ENCODE measurements at regions not wholly inside any gene's neighbourhood (a gene's known extent, or its start where the extent isn't known, plus 50 kb on each side); places are given as distances from the start of the nearest gene placed in this dataset.
"Not testable (repeated sequence)": the region's sequence is repeated elsewhere in the genome, so short reads cannot be mapped to it uniquely, and the experiment has no call there.

- Mint-ChIP-seq H3K36me3 (no peaks in the 10 kb centered on the region), H3K27ac (no peak overlapping the region), H3K27me3 (no peaks in the 10 kb centered on the region), H3K4me3 (no peak overlapping the region), H3K4me1 (no peaks in the 10 kb centered on the region), H3K9me3 (no peaks in the 10 kb centered on the region)
- ATAC-seq (replicated peaks in 1 of 4) (no peak), DNase-seq (no peak)
- Histone ChIP-seq H3K9me3 (no peaks in the 10 kb centered on the region), H3K36me3 (ENCODE audit: control insufficient read depth in 2 of 2, extremely low read depth in 1 of 2, insufficient read depth in 1 of 2, low read length in 1 of 2) (no peaks in the 10 kb centered on the region), H3K27ac (ENCODE audit: low read length) (no peak overlapping the region), H3K4me3 (ENCODE audit: control insufficient read depth in 1 of 2, extremely low read depth in 1 of 2, low read length in 1 of 2) (no peak overlapping the region), H3K27me3 (replicated peaks in 1 of 2; ENCODE audit: control insufficient read depth in 2 of 2, extremely low read depth in 1 of 2, insufficient read depth in 2 of 2, low read length in 1 of 2) (no peaks in the 10 kb centered on the region), H3K4me1 (ENCODE audit: control insufficient read depth in 1 of 2, extremely low read depth in 1 of 2, insufficient read depth in 2 of 2, low read length in 2 of 2) (no peaks in the 10 kb centered on the region)
- ChIA-PET POLR2A (no interaction called here), CTCF (no interaction called here)
Observed at GRCh38 chr1:98575955-98576354, 85.6 kb upstream of the SNX7 start.

GRCh38 chr1:98565951-98566350 lies 95.6 kb upstream of the SNX7 start:
- no peaks in the 10 kb centered on the region for H3K4me1 Mint-ChIP-seq
- POLR2A ChIA-PET = no interaction called here
- no peak overlapping the region for H3K4me3 Mint-ChIP-seq
- H3K36me3 ChIP-seq (ENCODE audit: control insufficient read depth in 2 of 2, extremely low read depth in 1 of 2, insufficient read depth in 1 of 2, low read length in 1 of 2) = no peaks in the 10 kb centered on the region
- H3K27ac ChIP-seq (ENCODE audit: low read length) = no peak overlapping the region
- WGBS (ENCODE audit: insufficient coverage) = no CpG with 5 or more reads among the region's 3 CpGs
- peaks cover 0 to 3% of the 10 kb centered on the region in 2 experiments for H3K27me3 ChIP-seq (replicated peaks in 1 of 2; ENCODE audit: control insufficient read depth in 2 of 2, extremely low read depth in 1 of 2, insufficient read depth in 2 of 2, low read length in 1 of 2)
- no peaks in the 10 kb centered on the region for H3K4me1 ChIP-seq (ENCODE audit: control insufficient read depth in 1 of 2, extremely low read depth in 1 of 2, insufficient read depth in 2 of 2, low read length in 2 of 2)
- ATAC-seq (replicated peaks in 1 of 4) (no peak), DNase-seq (no peak)
- no peak overlapping the region for H3K27ac Mint-ChIP-seq
- H3K9me3 Mint-ChIP-seq = peaks cover 2 to 11% (median 10%) of the 10 kb centered on the region in 3 donors
- CTCF ChIA-PET = no interaction called here
- no peaks in the 10 kb centered on the region for H3K36me3 Mint-ChIP-seq
- no peaks in the 10 kb centered on the region for H3K9me3 ChIP-seq
- H3K27me3 Mint-ChIP-seq = no peaks in the 10 kb centered on the region
- no peak overlapping the region for H3K4me3 ChIP-seq (ENCODE audit: control insufficient read depth in 1 of 2, extremely low read depth in 1 of 2, low read length in 1 of 2)

- H3K27me3 ChIP-seq (replicated peaks in 1 of 2; ENCODE audit: control insufficient read depth in 2 of 2, extremely low read depth in 1 of 2, insufficient read depth in 2 of 2, low read length in 1 of 2) = peaks cover 0 to 3% of the 10 kb centered on the region in 2 experiments
- Mint-ChIP-seq H3K27ac (no peak overlapping the region), H3K4me3 (no peak overlapping the region), H3K9me3 (peaks cover 6 to 11% (median 10%) of the 10 kb centered on the region in 3 donors), H3K36me3 (no peaks in the 10 kb centered on the region), H3K4me1 (no peaks in the 10 kb centered on the region), H3K27me3 (no peaks in the 10 kb centered on the region)
- no peak overlapping the region for H3K27ac ChIP-seq (ENCODE audit: low read length)
- ChIA-PET CTCF (no interaction called here), POLR2A (no interaction called here)
- no peaks in the 10 kb centered on the region for H3K9me3 ChIP-seq
- no CpG with 5 or more reads among the region's 2 CpGs for WGBS (ENCODE audit: insufficient coverage)
- DNase-seq (no peak), ATAC-seq (replicated peaks in 1 of 4) (no peak)
- no peak overlapping the region for H3K4me3 ChIP-seq (ENCODE audit: control insufficient read depth in 1 of 2, extremely low read depth in 1 of 2, low read length in 1 of 2)
- no peaks in the 10 kb centered on the region for H3K4me1 ChIP-seq (ENCODE audit: control insufficient read depth in 1 of 2, extremely low read depth in 1 of 2, insufficient read depth in 2 of 2, low read length in 2 of 2)
- no peaks in the 10 kb centered on the region for H3K36me3 ChIP-seq (ENCODE audit: control insufficient read depth in 2 of 2, extremely low read depth in 1 of 2, insufficient read depth in 1 of 2, low read length in 1 of 2)
Observed at GRCh38 chr1:98559291-98559690, 102.2 kb upstream of the SNX7 start.

GRCh38 chr1:98557895-98558294 lies 103.6 kb upstream of the SNX7 start:
- ChIA-PET POLR2A (no interaction called here), CTCF (no interaction called here)
- Mint-ChIP-seq H3K9me3 (peaks cover 6 to 7% (median 6%) of the 10 kb centered on the region in 3 donors), H3K4me3 (no peak overlapping the region), H3K4me1 (no peaks in the 10 kb centered on the region), H3K36me3 (no peaks in the 10 kb centered on the region), H3K27ac (no peak overlapping the region), H3K27me3 (peaks cover 0 to 3% of the 10 kb centered on the region in 2 donors)
- no peaks in the 10 kb centered on the region for H3K36me3 ChIP-seq (ENCODE audit: control insufficient read depth in 2 of 2, extremely low read depth in 1 of 2, insufficient read depth in 1 of 2, low read length in 1 of 2)
- ATAC-seq (replicated peaks in 1 of 4) (no peak), DNase-seq (no peak)
- H3K27ac ChIP-seq (ENCODE audit: low read length) = no peak overlapping the region
- no peak overlapping the region for H3K4me3 ChIP-seq (ENCODE audit: control insufficient read depth in 1 of 2, extremely low read depth in 1 of 2, low read length in 1 of 2)
- peaks cover 0 to 3% of the 10 kb centered on the region in 2 experiments for H3K27me3 ChIP-seq (replicated peaks in 1 of 2; ENCODE audit: control insufficient read depth in 2 of 2, extremely low read depth in 1 of 2, insufficient read depth in 2 of 2, low read length in 1 of 2)
- H3K4me1 ChIP-seq (ENCODE audit: control insufficient read depth in 1 of 2, extremely low read depth in 1 of 2, insufficient read depth in 2 of 2, low read length in 2 of 2) = no peaks in the 10 kb centered on the region
- WGBS (ENCODE audit: insufficient coverage) = 67% methylated on average over 1 of the region's 2 CpGs
- H3K9me3 ChIP-seq = no peaks in the 10 kb centered on the region

- Mint-ChIP-seq H3K9me3 (peaks cover 0 to 3% (median under 1%) of the 10 kb centered on the region in 3 donors), H3K27ac (no peak overlapping the region), H3K36me3 (no peaks in the 10 kb centered on the region), H3K27me3 (peaks cover 0 to 3% of the 10 kb centered on the region in 2 donors), H3K4me3 (no peak overlapping the region), H3K4me1 (no peaks in the 10 kb centered on the region)
- Histone ChIP-seq H3K4me1 (ENCODE audit: control insufficient read depth in 1 of 2, extremely low read depth in 1 of 2, insufficient read depth in 2 of 2, low read length in 2 of 2) (no peaks in the 10 kb centered on the region), H3K27me3 (replicated peaks in 1 of 2; ENCODE audit: control insufficient read depth in 2 of 2, extremely low read depth in 1 of 2, insufficient read depth in 2 of 2, low read length in 1 of 2) (peaks cover 0 to 3% of the 10 kb centered on the region in 2 experiments), H3K9me3 (no peaks in the 10 kb centered on the region), H3K36me3 (ENCODE audit: control insufficient read depth in 2 of 2, extremely low read depth in 1 of 2, insufficient read depth in 1 of 2, low read length in 1 of 2) (no peaks in the 10 kb centered on the region), H3K27ac (ENCODE audit: low read length) (no peak overlapping the region), H3K4me3 (ENCODE audit: control insufficient read depth in 1 of 2, extremely low read depth in 1 of 2, low read length in 1 of 2) (no peak overlapping the region)
- DNase-seq (no peak), ATAC-seq (replicated peaks in 1 of 4) (no peak)
- ChIA-PET POLR2A (no interaction called here), CTCF (no interaction called here)
- WGBS (ENCODE audit: insufficient coverage) = no CpG with 5 or more reads among the region's 2 CpGs
Observed at GRCh38 chr1:98556521-98557158, 104.9 kb upstream of the SNX7 start.

- POLR2A ChIA-PET = no interaction called here
- no peaks in the 10 kb centered on the region for H3K4me1 Mint-ChIP-seq
Observed at GRCh38 chr1:98555814-98556213, 105.7 kb upstream of the SNX7 start.

GRCh38 chr1:98552576-98553074 lies 108.9 kb upstream of the SNX7 start:
- WGBS (ENCODE audit: insufficient coverage) = 50% methylated on average over 4 of the region's 5 CpGs
- H3K9me3 ChIP-seq; H3K4me3 ChIP-seq (ENCODE audit: control insufficient read depth in 1 of 2, extremely low read depth in 1 of 2, low read length in 1 of 2); H3K4me1 ChIP-seq (ENCODE audit: control insufficient read depth in 1 of 2, extremely low read depth in 1 of 2, insufficient read depth in 2 of 2, low read length in 2 of 2); H3K36me3 Mint-ChIP-seq; H3K4me1 Mint-ChIP-seq; H3K27ac Mint-ChIP-seq; H3K27ac ChIP-seq (ENCODE audit: low read length); H3K27me3 ChIP-seq (replicated peaks in 1 of 2; ENCODE audit: control insufficient read depth in 2 of 2, extremely low read depth in 1 of 2, insufficient read depth in 2 of 2, low read length in 1 of 2); H3K27me3 Mint-ChIP-seq; ATAC-seq (replicated peaks in 1 of 4); H3K4me3 Mint-ChIP-seq; CTCF ChIA-PET; H3K36me3 ChIP-seq (ENCODE audit: control insufficient read depth in 2 of 2, extremely low read depth in 1 of 2, insufficient read depth in 1 of 2, low read length in 1 of 2); POLR2A ChIA-PET; DNase-seq: not testable (repeated sequence)
- peaks cover 0 to 12% (median 4%) of the 10 kb centered on the region in 3 donors for H3K9me3 Mint-ChIP-seq

More at GRCh38 chr1:98555814-98556213, 105.7 kb upstream of the SNX7 start:
- no peak overlapping the region for H3K4me3 ChIP-seq (ENCODE audit: control insufficient read depth in 1 of 2, extremely low read depth in 1 of 2, low read length in 1 of 2)
- H3K9me3 ChIP-seq = no peaks in the 10 kb centered on the region
- WGBS (ENCODE audit: insufficient coverage) = no CpG with 5 or more reads among the region's 1 CpG
- no peaks in the 10 kb centered on the region for H3K4me1 ChIP-seq (ENCODE audit: control insufficient read depth in 1 of 2, extremely low read depth in 1 of 2, insufficient read depth in 2 of 2, low read length in 2 of 2)
- ATAC-seq (replicated peaks in 1 of 4) = no peak
- peaks cover 3 to 5% (median 4%) of the 10 kb centered on the region in 3 donors for H3K9me3 Mint-ChIP-seq
- H3K27ac ChIP-seq (ENCODE audit: low read length) = no peak overlapping the region
- CTCF ChIA-PET = interaction anchor here in 1 of 2 donors (0.6 kb wide), 1 partner anchor 9 kb away, joined by 8 read pairs; no protein-coding TSS in a partner anchor
- no peak for DNase-seq
- H3K36me3 ChIP-seq (ENCODE audit: control insufficient read depth in 2 of 2, extremely low read depth in 1 of 2, insufficient read depth in 1 of 2, low read length in 1 of 2) = no peaks in the 10 kb centered on the region
- H3K27me3 ChIP-seq (replicated peaks in 1 of 2; ENCODE audit: control insufficient read depth in 2 of 2, extremely low read depth in 1 of 2, insufficient read depth in 2 of 2, low read length in 1 of 2) = peaks cover 0 to 3% of the 10 kb centered on the region in 2 experiments
- peaks cover 0 to 7% of the 10 kb centered on the region in 2 donors for H3K27me3 Mint-ChIP-seq
- H3K4me3 Mint-ChIP-seq = no peak overlapping the region
- no peaks in the 10 kb centered on the region for H3K36me3 Mint-ChIP-seq
- no peak overlapping the region for H3K27ac Mint-ChIP-seq
